Glutamatergic neuron (in vitro differentiated cells): ENCODE measurements at regions not wholly inside any gene's neighbourhood (a gene's known extent, or its start where the extent isn't known, plus 50 kb on each side); places are given as distances from the start of the nearest gene placed in this dataset.

Source experiments
- DNase-seq: peaks from one replicate; pipeline ENCODE4 v3.0.0; 2022
- H3K27ac Mint-ChIP-seq: one replicate; pipeline ENCODE4 v1.8.0; 2020; ENCODE audit warnings: mild to moderate bottlenecking, mixed read lengths, inconsistent platforms; ENCODE audit not compliant: unreplicated experiment
- H3K27me3 Mint-ChIP-seq: one replicate; pipeline ENCODE4 v1.8.0; 2020; ENCODE audit warnings: mild to moderate bottlenecking, moderate library complexity, mixed read lengths, inconsistent platforms; ENCODE audit not compliant: unreplicated experiment
- H3K36me3 Mint-ChIP-seq: one replicate; pipeline ENCODE4 v1.8.0; 2020; ENCODE audit warnings: mild to moderate bottlenecking, mixed read lengths, inconsistent platforms; ENCODE audit not compliant: unreplicated experiment
- H3K4me1 Mint-ChIP-seq: one replicate; pipeline ENCODE4 v1.8.0; 2020; ENCODE audit warnings: mild to moderate bottlenecking, low read depth, mixed read lengths, inconsistent platforms; ENCODE audit not compliant: unreplicated experiment
- H3K4me3 Mint-ChIP-seq: one replicate; pipeline ENCODE4 v1.8.0; 2020; ENCODE audit warnings: mild to moderate bottlenecking, mixed read lengths, inconsistent platforms; ENCODE audit not compliant: unreplicated experiment
- H3K9me3 Mint-ChIP-seq: one replicate; pipeline ENCODE4 v1.8.0; 2020; ENCODE audit warnings: mild to moderate bottlenecking, moderate library complexity, mixed read lengths, inconsistent platforms; ENCODE audit not compliant: unreplicated experiment
- TF ChIP-seq, protein P1 (sequence below): fragments of 200-600 bp; sonication (generic); IDR thresholded peaks from one replicate; pipeline ENCODE4 v1.5.0; 2021; ENCODE audit not compliant: partially characterized antibody, unreplicated experiment

DNA sequence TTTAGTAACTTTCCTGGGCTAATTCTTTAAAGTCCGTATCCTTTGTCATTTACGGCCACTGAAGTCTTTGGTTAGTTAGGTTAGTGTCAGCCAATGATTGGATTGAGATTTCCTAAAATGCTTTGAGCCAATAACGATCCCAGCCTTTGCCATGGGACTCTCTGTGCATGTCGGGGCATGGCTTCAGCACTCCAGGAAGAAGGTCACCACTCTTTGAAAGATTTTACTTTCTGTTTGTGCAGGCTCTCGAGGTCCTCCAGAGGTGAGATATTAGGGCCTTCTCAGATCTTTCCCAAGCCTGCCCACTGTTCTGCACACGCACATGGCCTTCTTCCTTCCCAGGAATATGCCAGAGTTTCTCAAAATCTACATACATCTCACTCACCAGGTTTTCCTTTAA lies 153.7 kb upstream of the ARGLU1 start:
- TF ChIP-seq, protein P1, sequence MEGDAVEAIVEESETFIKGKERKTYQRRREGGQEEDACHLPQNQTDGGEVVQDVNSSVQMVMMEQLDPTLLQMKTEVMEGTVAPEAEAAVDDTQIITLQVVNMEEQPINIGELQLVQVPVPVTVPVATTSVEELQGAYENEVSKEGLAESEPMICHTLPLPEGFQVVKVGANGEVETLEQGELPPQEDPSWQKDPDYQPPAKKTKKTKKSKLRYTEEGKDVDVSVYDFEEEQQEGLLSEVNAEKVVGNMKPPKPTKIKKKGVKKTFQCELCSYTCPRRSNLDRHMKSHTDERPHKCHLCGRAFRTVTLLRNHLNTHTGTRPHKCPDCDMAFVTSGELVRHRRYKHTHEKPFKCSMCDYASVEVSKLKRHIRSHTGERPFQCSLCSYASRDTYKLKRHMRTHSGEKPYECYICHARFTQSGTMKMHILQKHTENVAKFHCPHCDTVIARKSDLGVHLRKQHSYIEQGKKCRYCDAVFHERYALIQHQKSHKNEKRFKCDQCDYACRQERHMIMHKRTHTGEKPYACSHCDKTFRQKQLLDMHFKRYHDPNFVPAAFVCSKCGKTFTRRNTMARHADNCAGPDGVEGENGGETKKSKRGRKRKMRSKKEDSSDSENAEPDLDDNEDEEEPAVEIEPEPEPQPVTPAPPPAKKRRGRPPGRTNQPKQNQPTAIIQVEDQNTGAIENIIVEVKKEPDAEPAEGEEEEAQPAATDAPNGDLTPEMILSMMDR: no peak
- H3K36me3 Mint-ChIP-seq: no peaks in the 10 kb centered on the region
- H3K4me3 Mint-ChIP-seq: no peak overlapping the region
- no peaks in the 10 kb centered on the region for H3K4me1 Mint-ChIP-seq
- DNase-seq: no peak
- H3K27ac Mint-ChIP-seq: no peak overlapping the region
- H3K27me3 Mint-ChIP-seq: no peaks in the 10 kb centered on the region
- no peaks in the 10 kb centered on the region for H3K9me3 Mint-ChIP-seq

DNA sequence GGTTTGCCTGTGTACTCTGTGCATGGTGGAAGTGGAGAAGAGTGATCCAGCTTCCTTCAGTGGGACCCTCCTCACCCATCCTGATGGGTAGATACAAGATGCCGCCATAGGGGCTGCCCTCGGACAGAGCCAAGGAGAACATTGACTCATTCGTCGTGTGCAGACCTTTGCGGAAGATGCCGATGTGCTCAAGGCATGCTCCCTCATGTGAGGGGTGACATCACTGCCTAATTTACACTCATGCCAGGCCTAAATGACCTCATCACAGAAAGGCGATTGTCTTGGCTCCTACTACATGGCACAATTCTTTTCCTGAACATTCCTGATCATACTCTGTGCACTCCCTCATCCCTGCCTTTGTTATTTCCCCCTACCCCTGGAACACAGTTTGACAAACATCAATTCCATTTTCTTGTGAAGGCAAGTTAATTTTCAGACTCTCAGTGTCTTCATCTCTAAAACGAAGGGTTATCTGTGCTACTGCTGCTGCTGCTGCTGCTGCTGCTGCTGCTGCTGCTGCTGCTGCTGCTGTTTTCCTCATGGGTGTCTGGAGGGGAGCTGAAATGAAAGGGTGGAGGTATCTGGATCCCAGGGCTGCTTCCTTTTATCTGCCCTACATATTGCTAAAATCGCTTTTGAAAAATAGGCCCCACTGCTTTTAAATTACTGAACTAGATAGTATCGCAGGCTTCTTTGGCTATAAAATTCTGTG lies 146.5 kb upstream of the ARGLU1 start:
- Mint-ChIP-seq H3K9me3 (no peaks in the 10 kb centered on the region), H3K27ac (no peak overlapping the region), H3K27me3 (no peaks in the 10 kb centered on the region), H3K36me3 (no peaks in the 10 kb centered on the region), H3K4me3 (no peak overlapping the region), H3K4me1 (no peaks in the 10 kb centered on the region)
- DNase-seq: no peak
- TF ChIP-seq, protein P1: no peak

DNA sequence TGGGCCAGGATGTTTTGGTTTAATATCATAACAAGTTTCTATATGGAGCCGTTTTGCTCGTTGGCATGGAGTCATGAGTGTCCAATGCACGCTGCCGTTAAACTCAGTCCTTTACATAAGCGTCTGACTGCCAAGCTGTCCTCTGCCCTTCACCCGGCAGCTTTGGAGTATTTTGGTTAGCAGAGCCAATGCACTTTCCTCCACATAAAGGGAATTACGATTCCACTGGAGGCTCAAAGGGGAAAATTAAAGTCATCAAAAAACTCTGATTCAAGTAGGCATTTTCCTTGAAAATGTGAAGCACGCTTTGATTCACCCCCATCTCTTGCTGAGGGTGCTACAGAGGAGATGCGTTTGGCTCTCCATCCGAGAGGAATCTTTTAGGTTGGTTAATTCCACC lies 144.4 kb upstream of the ARGLU1 start:
- no peaks in the 10 kb centered on the region for H3K36me3 Mint-ChIP-seq
- no peak for DNase-seq
- no peak overlapping the region for H3K27ac Mint-ChIP-seq
- H3K4me3 Mint-ChIP-seq: no peak overlapping the region
- no peaks in the 10 kb centered on the region for H3K9me3 Mint-ChIP-seq
- no peaks in the 10 kb centered on the region for H3K4me1 Mint-ChIP-seq
- TF ChIP-seq, protein P1: no peak
- H3K27me3 Mint-ChIP-seq: no peaks in the 10 kb centered on the region

DNA sequence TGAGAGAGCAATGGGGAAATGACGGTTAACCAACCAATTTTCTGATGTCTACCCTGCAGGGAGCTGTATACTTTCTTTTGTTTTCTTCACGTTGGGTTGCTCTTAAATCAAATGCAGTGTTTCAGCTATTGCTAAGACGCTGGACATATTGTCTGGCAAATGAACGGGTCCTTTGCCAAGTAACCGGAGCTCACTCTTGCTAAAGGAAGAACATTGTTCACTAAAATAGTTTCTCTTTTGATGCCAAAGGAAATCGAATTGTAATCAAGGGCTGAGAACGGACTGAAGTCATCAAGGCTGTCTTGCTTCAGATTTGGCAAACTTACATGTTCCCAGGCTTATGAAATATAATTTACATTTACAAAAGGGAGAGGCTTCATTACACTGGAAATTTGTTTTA lies 142.3 kb upstream of the ARGLU1 start:
- no peaks in the 10 kb centered on the region for H3K27me3 Mint-ChIP-seq
- H3K27ac Mint-ChIP-seq: no peak overlapping the region
- no peak overlapping the region for H3K4me3 Mint-ChIP-seq
- DNase-seq: no peak
- TF ChIP-seq, protein P1: no peak
- no peaks in the 10 kb centered on the region for H3K4me1 Mint-ChIP-seq
- H3K9me3 Mint-ChIP-seq: no peaks in the 10 kb centered on the region
- no peaks in the 10 kb centered on the region for H3K36me3 Mint-ChIP-seq

DNA sequence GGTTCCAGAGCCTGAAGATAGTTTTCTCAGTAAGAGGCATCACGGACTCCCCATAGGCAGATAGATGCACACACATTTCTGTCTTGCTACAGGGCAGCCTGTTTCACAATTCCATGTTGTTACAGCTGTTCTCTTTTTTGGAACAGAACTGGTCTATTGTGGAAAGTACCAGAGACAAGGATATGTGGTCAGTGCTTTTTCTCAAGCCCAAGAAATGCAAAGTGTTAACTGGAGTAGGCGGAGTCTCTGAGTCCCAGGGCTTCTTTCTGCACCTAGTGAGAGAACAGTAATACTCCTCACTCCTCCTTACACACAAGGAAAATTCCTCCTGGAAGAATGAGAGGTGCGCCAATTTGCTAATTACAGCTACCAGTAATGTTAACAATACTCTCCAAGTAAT lies 141.6 kb upstream of the ARGLU1 start:
- H3K27ac Mint-ChIP-seq: no peak overlapping the region
- H3K4me1 Mint-ChIP-seq: no peaks in the 10 kb centered on the region
- H3K4me3 Mint-ChIP-seq: no peak overlapping the region
- TF ChIP-seq, protein P1: no peak
- no peaks in the 10 kb centered on the region for H3K9me3 Mint-ChIP-seq
- H3K36me3 Mint-ChIP-seq: no peaks in the 10 kb centered on the region
- no peak for DNase-seq
- H3K27me3 Mint-ChIP-seq: peaks cover 3% of the 10 kb centered on the region
